DND-41 (cell line): ENCODE measurements at regions not wholly inside any gene's neighbourhood (a gene's known extent, or its start where the extent isn't known, plus 50 kb on each side); places are given as distances from the start of the nearest gene placed in this dataset.

Experiments
- EZH2 ChIP-seq: IDR thresholded peaks from 3 replicates; pipeline ENCODE4 v1.6.1; 2012; ENCODE audit warnings: borderline replicate concordance, low read depth, mild to moderate bottlenecking, moderate library complexity, low read length, inconsistent platforms; ENCODE audit not compliant: severe bottlenecking
- TF ChIP-seq, protein P1 (sequence below): IDR thresholded peaks from 2 replicates; pipeline ENCODE4 v1.5.1; 2012; ENCODE audit warnings: borderline replicate concordance, low read length, moderate library complexity, mild to moderate bottlenecking; ENCODE audit not compliant: poor library complexity, severe bottlenecking; ENCODE audit errors: extremely low read depth

DNA sequence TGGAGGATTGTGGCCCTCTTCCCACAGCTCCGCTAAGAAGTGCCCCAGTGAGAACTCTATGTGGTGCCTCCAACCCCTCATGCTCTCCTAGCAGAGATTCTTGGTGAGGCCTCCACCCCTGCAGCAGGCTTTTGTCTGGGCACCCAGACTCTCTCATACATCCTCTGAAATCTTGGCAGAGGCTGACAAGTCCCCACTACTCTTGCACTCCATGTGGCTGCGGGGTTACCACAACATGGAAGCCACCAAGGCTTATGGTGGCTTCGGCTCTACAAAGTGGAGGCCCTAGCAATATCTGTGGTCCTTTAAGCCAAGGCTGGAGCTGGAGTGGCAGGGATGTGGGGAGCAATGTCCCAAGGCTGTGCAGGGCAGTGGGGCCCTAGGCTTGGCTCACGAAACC is 255.2 kb downstream of the COX7B2 start:
- TF ChIP-seq, protein P1, sequence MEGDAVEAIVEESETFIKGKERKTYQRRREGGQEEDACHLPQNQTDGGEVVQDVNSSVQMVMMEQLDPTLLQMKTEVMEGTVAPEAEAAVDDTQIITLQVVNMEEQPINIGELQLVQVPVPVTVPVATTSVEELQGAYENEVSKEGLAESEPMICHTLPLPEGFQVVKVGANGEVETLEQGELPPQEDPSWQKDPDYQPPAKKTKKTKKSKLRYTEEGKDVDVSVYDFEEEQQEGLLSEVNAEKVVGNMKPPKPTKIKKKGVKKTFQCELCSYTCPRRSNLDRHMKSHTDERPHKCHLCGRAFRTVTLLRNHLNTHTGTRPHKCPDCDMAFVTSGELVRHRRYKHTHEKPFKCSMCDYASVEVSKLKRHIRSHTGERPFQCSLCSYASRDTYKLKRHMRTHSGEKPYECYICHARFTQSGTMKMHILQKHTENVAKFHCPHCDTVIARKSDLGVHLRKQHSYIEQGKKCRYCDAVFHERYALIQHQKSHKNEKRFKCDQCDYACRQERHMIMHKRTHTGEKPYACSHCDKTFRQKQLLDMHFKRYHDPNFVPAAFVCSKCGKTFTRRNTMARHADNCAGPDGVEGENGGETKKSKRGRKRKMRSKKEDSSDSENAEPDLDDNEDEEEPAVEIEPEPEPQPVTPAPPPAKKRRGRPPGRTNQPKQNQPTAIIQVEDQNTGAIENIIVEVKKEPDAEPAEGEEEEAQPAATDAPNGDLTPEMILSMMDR = no peak
- TF ChIP-seq EZH2 = no peak
